Retinal pigment epithelial cell (primary cell): ENCODE measurements at regions not wholly inside any gene's neighbourhood (a gene's known extent, or its start where the extent isn't known, plus 50 kb on each side); places are given as distances from the start of the nearest gene placed in this dataset.

Experiments
- DNase-seq: peaks from one replicate; pipeline ENCODE4 v3.0.0-alpha.2; 2010; ENCODE audit warnings: low read depth
- H3K4me3 ChIP-seq: 2 replicates; pipeline ENCODE4 v1.5.1; 2011; ENCODE audit warnings: mild to moderate bottlenecking, low read length, control low read depth, moderate library complexity
- CTCF ChIP-seq: conservative IDR thresholded peaks from 2 replicates; pipeline ENCODE4 v1.5.1; 2011; ENCODE audit warnings: low read depth, low read length, control low read depth, inconsistent platforms

DNA sequence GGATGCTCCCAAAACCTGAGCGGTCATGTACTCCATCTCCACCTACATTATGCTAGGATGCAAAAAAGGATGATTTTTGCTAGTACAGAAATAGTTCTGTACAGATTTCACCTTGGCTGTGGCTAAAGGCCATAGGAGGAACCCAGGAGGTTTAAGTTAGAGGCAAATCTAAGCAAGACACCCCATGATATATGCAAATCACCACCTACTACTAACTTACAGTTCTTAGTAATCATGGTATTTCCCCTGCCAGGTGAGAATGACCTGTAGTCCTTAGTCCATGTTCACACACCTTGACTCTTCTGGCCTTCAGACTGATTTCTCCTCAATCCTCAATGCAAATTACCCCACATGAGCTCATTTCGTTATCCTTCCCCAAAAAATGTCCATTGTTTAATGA, 154.2 kb downstream of the IMPG2 start:
- no peak overlapping the region for H3K4me3 ChIP-seq
- DNase-seq = no peak
- TF ChIP-seq CTCF = no peak

DNA sequence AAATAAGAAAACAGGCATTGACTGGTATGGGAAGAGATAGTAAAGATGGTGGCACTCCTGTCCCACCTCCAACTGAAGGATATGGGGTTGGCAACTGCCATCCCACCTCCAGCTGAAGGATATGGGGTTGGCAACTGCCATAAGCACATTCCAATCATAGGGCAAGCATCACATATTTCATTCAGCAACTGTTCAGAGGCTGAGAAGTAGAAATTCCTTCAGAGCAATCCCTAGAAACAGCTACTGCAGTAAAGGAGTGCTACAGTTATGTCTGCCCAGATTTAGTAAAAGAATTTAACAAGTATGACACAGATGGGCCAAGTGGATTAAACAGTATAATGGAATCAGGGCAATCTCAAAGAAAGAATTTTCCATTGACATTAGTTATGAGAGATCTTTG, 156.8 kb downstream of the IMPG2 start:
- peak; percentile 13 for DNase-seq
- TF ChIP-seq CTCF = no peak
- H3K4me3 ChIP-seq = no peak overlapping the region

GRCh38 chr3:101159478-101159877, 160.9 kb downstream of the IMPG2 start:
- no peak overlapping the region for H3K4me3 ChIP-seq
- TF ChIP-seq CTCF = no peak
- DNase-seq = no peak

- TF ChIP-seq CTCF = no peak
- no peak for DNase-seq
These were observed 162.0 kb downstream of the IMPG2 start for GRCh38 chr3:101158374-101158773.

DNA sequence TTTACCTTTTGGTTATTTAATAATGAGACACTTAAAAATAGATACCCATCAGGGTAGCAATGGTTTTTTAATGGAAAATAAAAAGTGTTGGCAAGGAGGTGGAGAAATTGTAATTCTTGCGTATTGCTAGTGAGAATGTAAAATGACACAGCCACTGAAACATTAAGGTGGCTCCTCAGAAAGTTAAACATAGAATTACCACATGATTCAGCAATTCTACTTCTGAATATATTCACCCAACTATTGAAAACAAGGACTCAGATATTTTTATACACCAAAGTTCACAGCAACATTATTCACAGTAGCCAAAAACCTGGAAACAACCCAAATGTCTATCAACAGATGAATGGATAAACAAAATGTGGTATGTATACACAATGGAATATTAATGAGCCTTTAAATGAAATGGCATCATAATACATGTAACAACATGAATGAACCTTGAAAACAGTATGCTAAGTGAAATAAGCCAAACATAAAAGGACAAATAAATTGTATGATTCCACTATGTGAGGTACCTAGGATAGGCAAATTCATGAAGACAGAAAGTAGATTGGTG, 163.5 kb downstream of the IMPG2 start:
- no peak for TF ChIP-seq CTCF
- no peak for DNase-seq
- H3K4me3 ChIP-seq = no peak overlapping the region

More at GRCh38 chr3:101158374-101158773, 162.0 kb downstream of the IMPG2 start:
- H3K4me3 ChIP-seq = no peak overlapping the region

DNA sequence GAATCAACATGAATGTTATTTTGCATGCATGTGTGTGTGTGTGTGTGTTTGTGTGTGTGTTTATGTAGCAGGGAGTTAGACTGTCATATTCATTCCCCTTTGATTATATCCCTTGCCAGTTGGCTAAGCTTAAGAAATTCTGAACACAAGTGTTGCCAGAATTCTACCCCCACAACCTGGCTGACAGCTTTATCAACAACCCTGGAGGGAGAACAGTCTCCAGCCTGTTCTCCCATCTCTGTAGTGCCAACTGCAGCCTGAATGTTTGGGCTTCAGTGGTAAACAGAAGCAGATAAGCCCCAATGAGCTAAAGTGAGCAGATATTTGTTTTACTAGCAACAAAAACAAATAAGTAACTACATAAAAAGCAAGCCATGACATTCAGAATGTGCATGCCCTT, 162.6 kb upstream of the ABI3BP start:
- no peak for DNase-seq
- H3K4me3 ChIP-seq = no peak overlapping the region
- no peak for TF ChIP-seq CTCF

DNA sequence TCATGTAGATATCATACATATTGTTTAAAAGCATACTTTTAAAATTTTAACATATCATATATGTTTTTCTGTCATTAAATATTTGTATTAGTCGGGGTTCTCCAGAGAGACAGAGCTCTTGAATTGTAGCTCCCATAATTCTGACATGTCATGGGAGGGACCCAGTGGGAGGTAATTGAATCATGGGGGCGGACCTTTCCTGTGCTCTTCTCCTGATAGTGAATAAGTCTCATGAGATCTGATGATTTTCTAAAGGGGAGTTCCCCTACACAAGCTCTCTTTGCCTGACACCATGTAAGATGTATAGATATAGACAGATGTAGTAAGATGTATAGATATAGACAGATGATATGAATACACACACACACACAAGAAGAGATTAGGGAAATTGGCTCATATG, 161.2 kb upstream of the ABI3BP start:
- H3K4me3 ChIP-seq = no peak overlapping the region
- DNase-seq = no peak
- no peak for TF ChIP-seq CTCF
